ENCODE measurements at regions not wholly inside any gene's neighbourhood (a gene's known extent, or its start where the extent isn't known, plus 50 kb on each side); places are given as distances from the start of the nearest gene placed in this dataset.

DNA sequence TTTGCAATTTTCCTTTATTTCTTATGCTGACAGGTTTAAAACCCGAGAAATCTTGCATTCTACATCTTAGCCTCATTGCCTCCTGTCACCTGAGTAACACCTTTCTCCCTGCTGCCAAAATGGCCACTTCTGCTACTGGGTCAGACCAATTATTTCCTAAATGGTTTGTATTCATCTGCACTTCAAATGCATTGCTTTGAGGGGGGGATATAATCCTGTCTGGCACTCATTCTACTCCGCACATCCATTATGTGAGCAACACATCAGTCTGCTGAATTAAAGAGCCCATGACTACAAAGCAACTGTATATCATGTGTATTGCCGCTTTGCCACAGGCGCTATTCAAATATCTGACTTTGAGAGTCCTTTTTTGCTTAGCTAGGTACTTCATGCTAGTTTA lies 141.6 kb upstream of the TSHZ2 start:
- TF ChIP-seq EZH2 (IDR thresholded peaks at IDR 0.05; ENCODE audit: insufficient read depth, poor library complexity, severe bottlenecking) (no peak), EZH2phosphoT487 (IDR thresholded peaks at IDR 0.05; ENCODE audit: insufficient read depth, low read depth) (no peak)
